DMS 273 (cell line): ENCODE measurements at regions not wholly inside any gene's neighbourhood (a gene's known extent, or its start where the extent isn't known, plus 50 kb on each side); places are given as distances from the start of the nearest gene placed in this dataset.
A peak's percentile ranks its signal among the peaks of the same experiment; 100 is the strongest.
"Not testable (repeated sequence)": the region's sequence is repeated elsewhere in the genome, so short reads cannot be mapped to it uniquely, and the experiment has no call there.

ENCODE experiments used
- DNase-seq: peaks from one replicate; lab custom pipeline; 2025; ENCODE audit not compliant: unreplicated experiment; lab: John Stamatoyannopoulos, UW

- DNase-seq: not testable (repeated sequence)
Measured at GRCh38 chr4:52157071-52157470, 106.0 kb downstream of the SPATA18 start.

DNA sequence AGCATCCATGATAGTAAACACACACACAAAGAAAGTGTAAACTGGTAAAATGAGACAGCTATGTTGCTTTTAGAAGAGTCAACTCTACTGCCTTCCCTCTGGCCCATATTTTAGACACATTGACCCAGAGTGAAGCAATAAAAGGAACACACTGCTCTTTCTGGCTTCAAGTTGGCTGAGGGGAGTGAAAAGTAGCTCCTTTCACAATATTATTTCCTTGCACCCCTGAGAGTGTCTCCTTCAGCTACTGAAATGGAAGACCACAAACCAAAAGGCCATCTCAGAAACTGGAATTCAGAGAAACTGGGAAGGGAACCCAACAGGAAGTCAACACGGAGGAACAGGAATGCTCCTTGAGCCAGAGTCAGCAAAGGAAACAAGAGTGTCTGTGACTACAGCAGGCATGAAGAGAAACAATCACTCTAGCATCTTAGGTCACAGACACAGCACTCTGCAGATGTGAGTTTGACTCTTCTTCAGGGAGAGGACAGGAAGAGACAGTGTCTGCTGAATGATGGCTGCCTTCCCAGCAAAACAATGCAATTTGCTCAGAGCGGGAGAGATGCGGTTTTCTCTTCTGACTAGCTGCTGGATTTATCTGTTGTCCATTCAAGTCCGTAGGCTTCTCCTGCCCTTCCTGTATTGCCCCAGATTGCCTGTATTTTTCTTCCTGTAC is 106.7 kb downstream of the SPATA18 start:
- DNase-seq: no peak

- DNase-seq: no peak
Measured at GRCh38 chr4:52160859-52161258, 109.8 kb downstream of the SPATA18 start.

- peak; percentile 2 for DNase-seq
Measured at GRCh38 chr4:52164116-52164515, 113.0 kb downstream of the SPATA18 start.

- DNase-seq: peak; percentile 3
Measured at GRCh38 chr4:52172166-52172565, 121.1 kb downstream of the SPATA18 start.

- peak; percentile 1 for DNase-seq
Measured at GRCh38 chr4:52173470-52174045, 122.5 kb downstream of the SPATA18 start.

- no peak for DNase-seq
Measured at GRCh38 chr4:52187603-52188002, 136.5 kb downstream of the SPATA18 start.

DNA sequence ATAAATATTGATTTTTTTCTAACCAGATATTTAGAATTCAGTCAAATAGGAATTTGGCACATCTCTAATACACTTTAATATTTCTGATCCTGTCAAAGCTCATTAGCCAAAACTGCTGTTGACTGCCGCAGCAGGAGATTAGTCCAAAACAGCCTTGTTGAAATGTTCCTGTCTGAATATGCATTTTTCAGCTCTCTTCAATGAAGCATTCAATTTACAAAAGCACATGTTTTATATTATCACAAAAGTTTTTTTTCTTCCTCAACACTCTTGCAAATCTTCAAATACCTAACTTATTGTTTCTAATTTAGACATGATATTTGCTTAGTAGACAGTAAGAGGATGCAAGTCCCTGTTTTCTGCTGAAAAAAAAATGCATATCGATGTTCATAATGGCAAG is 140.9 kb downstream of the SPATA18 start:
- DNase-seq: no peak

- no peak for DNase-seq
Measured at GRCh38 chr4:52192721-52193135, 141.6 kb downstream of the SPATA18 start.

DNA sequence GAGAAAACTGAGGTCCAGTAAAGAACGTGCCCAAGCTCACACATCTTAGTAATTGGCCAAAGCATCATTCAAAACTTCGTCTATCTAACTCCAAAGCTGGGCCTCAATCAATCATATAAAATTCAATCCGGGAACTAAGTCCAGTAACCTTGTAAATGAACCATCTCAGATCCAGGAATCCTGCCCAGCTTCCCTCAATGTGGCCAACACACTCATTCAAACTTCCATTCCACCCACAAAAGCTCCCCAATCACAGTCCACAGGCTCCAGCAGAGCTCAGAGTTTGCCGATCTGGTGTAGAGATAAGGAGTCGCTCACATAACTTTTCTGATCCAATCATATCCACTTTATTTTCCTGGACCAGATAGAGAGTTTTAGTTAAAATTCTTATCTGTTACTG is 144.8 kb downstream of the SPATA18 start:
- DNase-seq: no peak

DNA sequence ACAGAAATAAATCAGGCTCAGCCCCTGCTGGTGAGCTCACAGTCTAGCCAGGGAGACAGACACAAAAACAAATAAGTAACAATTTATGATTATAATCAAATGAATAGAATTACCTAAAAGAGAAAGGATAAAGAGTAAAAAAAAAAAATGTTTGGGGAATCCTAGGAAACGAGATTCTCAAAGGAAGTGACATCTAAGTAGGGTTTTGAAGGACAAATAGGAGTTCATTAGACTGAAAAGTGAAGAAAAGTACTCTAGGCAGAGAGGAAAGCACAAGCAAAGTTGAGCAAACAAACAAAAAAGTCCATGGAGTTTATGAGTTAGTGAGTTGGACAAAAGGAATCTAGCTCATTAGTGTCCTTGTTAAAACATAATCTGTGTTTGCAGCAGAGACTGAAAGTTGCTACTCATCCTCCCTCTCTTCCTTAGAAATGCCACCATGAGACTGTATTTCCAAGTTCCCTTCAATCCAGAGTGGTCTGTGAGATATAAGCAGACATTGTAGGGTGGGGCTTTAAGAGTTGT is 145.6 kb downstream of the SPATA18 start:
- no peak for DNase-seq

- DNase-seq: no peak
Measured at GRCh38 chr4:52197306-52197705, 146.2 kb downstream of the SPATA18 start.

DNA sequence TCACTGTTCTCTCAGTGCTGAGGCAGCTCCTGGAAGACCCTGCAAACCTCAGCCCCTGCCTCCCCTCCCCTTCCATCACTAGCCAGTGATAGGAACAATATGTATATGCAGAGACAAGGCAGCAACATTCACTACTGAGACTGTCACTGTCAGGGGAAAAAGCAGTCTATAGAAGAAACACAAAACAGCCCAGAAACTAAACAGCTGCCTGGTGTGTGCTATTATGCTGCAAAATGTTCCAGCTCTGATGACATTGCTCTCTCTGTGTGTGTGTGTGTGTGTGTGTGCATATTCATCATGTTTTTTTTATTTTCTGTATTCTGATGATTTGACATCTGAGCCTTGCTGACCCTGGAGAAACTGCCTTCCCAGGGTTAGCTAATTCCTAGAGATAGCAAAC is 147.2 kb downstream of the SPATA18 start:
- DNase-seq: no peak

DNA sequence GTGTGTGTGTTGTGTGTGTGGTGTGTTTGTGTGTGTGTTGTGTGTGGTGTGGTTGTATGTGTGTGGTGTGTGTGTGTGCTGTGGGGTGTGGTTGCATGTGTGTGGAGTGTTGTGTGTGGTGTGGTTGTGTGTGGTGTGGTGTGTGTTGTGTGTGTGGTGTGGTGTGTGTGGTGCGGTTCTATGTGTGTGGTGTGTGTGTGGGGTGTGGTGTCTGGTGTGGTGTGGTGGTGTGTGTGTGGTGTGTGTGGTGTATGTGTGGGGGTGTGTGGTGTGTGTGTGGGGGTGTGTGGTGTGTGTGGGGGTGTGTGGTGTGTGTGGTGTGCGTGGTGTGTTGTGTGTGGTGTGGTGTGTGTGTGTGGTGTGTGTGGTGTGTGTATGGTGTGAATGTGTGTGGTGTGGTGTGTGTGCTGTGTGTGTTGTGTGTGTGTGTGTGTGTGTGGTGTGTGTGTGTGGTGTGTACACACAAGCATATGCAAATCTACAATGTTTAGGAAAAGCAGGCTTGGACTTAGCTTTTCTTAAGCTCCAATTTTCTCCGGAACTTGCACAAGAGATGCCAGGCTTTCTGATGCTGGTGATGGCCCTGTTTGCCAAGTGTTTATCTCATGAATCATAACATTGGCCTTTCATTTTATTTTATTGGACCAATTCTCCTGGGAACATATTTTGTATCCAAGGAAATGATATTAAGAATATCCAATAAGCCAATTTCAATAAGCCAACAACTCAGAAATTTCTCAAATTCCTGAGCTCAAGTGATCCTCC is 148.7 kb downstream of the SPATA18 start:
- DNase-seq: peak; percentile 2

- DNase-seq: no peak
Measured at GRCh38 chr4:52200339-52200725, 149.2 kb downstream of the SPATA18 start.

- DNase-seq: no peak
Measured at GRCh38 chr4:52201715-52202114, 150.6 kb downstream of the SPATA18 start.

DNA sequence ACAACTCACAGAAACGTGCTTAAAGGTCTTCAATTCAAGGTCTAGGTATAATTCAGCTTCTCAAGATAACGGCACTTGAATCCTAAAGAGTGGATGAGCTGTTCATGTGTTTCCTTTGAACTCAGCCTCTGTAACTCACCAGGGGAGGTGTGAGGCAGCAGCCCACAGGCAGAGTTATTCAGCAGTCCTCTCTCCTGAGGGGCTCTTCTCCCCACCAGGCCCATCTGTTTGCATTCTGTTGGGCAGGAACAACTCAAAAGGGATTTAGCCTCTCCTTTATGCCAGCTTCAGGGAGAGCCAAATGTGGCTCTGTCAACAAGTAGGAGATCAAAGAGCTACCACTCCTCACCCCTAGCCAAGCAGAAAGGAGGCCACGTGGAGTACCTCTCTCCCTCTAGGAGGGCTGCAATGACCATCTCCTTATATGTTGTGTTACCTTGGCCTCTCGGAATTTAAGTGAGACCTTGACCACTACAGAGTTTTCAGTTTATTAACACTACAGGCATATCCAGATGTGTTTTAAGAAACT is 151.2 kb downstream of the SPATA18 start:
- DNase-seq: peak; percentile 39

GRCh38 chr4:52202931-52203330 is 151.8 kb downstream of the SPATA18 start:
- no peak for DNase-seq

GRCh38 chr4:52203351-52203750 is 152.2 kb downstream of the SPATA18 start:
- DNase-seq: no peak

- no peak for DNase-seq
Measured at GRCh38 chr4:52204921-52205320, 153.8 kb downstream of the SPATA18 start.

- not testable (repeated sequence) for DNase-seq
Measured at GRCh38 chr4:52207146-52207545, 156.0 kb downstream of the SPATA18 start.

DNA sequence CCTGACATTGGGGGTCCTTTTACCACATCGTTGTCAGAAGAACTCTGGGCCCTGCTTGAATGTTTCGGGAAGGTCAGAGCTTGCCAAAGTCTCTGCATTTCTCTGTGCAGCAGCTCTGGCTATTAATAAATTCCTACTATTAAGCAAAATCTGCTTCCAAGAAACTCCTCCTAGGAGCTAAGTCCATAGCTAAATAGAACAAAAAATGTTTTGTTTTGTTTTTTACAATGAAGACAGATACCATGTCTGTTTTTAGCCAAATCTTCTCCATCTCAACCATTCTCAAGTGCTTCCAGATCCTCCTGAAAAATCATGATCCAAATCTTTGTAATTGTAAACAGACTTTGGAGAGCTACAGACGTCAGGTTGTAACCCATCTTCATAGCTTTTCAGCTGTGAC is 161.6 kb downstream of the SPATA18 start:
- DNase-seq: no peak
